NCI-H2196 (cell line): ENCODE measurements at regions not wholly inside any gene's neighbourhood (a gene's known extent, or its start where the extent isn't known, plus 50 kb on each side); places are given as distances from the start of the nearest gene placed in this dataset.

Source experiments
- DNase-seq: peaks from one replicate; lab custom pipeline; 2025; ENCODE audit not compliant: unreplicated experiment; lab: John Stamatoyannopoulos, UW

DNA sequence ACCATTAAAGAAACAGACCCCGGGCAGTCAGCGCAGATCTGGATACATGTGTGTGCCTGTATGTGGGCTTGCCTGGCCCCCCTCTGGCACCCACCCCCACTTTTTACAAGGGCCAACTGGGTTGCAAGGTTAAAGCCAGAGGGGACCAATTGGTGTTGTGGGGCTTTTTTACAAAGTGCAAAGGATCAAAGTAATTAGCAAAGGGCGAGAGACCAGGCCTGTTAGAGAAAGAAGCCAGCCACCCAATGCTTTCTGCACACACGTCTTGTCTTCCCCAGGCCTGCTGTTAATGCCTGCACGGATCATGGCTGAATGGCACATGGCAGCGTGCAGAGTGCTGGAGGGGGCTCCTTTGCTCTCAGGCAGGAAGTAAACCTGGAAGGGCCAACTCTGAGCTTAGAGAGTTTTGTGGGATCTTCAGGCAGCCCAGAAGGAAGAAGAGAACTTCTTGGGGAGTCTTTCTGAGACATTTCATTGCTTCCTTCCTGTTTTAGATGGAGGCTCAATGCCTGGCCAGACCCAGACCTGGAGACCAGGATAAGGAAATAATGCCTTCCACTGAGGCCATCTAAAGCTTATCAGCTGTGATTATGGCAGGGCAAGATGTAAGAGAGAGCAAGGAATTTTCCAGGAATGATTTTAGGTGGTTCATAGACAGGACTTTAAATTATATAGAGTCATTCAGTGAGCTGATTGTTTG is 523.4 kb upstream of the TBX3 start:
- DNase-seq: no peak

- DNase-seq: no peak
These were observed 522.8 kb upstream of the TBX3 start for GRCh38 chr12:115206801-115207200.

GRCh38 chr12:115205755-115206308 is 521.9 kb upstream of the TBX3 start:
- no peak for DNase-seq

- DNase-seq: no peak
These were observed 521.2 kb upstream of the TBX3 start for GRCh38 chr12:115204957-115205754.

DNA sequence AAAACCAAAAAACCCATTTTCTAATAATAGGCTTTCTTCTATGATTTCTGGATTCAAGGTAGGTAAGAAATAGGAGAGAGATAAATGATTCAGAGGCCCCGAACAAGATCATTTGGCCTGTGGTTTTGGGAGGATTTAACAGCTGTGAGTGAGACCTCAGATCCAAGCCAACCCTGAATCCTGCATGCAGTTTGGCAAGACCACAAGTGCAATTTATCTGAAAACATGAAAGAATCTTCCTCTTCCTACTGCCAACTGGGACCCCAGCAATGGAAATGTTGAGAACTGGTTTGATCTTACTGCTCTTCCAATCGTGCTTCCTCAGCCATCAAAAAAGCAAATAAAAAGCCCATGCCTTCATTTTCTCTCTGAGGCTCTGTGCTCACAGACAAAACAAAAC is 519.7 kb upstream of the TBX3 start:
- no peak for DNase-seq

DNA sequence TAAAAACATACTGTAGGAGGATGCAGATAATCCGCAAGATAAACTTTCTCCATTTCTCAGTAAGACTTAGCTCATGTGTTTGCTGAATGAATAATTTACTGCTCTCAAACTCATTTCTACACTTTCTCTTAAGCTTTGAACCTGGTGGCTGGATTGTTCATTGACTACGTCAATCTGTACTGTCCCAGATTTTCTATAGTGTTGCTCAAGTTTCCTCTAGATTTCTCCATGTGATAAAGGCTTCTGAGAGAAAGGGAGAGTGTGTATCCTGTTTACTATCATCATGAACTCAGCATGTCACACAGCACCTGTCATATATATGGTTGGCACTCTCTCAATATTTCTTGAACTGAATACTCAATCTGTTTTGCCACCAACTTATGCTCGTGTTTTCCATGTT is 518.0 kb upstream of the TBX3 start:
- no peak for DNase-seq

DNA sequence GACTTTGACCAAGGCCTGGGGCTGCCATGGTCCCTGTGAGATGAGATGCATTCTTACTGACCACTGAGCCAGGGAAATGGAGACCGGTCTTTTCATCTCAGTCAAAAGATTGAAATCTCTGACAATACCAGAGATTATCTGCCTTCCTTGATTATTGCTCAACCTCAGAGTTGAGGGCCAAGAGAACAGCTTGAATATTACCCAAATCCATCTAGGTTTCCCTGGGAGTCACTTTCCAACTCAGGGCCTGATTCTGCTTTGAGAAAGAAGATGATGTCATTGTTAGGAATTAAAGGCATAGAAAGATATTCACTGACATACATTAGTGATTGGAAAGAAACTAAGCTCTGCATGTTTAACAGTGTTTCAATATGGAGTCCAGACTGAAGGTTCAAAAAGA is 515.9 kb upstream of the TBX3 start:
- DNase-seq: no peak

DNA sequence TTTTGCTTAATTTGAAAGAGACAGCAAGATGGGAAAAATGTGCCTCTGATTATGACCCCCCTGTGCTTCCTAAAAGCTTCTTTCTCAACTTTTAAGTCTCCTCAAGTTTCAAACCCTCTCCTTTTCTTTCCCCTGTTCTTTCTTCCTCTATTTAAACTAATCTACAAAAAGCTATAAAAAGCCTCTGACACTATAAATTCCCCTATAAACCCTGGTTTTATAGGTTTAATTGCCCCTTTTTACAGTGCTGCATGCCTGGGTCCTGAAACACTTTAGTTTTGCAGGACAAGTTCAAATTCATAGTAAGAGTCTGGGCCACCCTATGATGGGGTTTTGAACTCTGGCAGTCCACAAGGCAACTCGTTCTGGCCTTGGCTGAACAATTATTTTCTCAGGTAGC is 510.9 kb upstream of the TBX3 start:
- DNase-seq: no peak

DNA sequence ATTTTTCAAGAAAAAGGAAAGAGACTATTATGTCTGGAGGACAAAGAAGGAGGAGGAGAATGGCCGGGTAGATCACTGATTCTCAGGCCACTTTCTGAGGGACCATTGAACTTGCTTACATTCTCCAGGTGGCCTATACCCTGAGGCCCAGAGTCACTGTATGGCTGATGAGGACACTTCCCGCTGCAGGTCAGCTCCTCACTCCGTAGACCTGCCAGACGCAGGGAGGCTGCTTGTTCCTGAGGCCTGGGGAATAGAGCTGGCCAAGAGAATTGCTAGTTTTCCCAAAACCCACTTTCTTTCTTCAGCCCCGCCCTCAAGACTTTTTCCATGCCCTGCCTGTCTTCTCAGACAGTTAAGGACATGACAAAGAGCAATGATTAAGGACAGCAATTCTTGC is 510.5 kb upstream of the TBX3 start:
- no peak for DNase-seq

DNA sequence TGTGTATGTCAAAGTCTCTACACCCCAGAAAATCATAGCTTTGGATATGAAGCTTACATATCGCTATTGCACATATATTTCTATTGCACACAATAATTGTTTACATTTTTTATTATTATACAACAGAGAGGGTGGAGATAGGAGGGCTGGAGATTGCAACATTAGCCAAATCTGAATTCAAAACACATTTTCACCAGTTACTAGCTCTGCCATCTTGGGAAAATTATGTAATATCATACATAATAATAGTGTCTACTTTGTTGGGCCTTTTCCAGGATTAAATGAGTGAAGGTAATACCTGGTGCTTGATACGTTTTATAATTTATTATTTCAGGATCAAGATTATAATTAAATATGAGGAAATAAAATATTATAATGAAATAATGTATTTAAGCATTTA is 507.4 kb upstream of the TBX3 start:
- no peak for DNase-seq

DNA sequence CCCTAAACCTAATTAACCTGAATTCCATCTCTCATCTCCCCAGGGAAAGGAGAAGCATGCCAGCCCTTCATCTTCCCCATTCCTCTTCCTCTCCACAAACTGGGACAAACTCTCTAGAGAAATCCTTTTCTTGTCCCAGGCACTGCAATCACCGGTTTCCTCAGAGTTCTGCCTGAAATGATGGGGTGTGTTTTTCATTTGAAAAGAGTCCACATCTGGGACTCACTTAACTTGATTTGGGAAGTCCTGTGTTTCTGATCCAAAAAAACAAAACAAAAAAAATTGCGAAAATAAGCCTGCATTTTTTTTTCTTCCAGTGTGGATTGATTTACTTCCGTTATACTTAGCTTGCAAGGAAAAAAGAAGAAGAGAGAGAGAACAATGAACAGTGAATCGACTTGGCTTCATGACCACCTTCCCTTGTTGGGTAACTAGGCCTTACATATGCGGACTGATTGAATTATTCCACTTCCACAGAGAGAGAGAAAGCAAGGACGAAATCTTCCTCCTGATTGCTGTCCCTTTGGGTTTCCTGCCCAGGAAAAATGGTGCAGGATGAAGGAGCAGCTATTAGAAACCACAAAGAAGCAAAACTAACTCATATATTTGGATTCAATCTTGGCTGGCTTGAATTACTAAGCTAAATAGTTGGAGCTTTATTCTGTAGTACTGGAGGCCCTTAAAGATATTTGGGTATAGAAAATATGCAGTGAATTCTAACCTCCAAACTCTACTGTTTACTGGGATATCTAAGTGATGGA is 506.2 kb upstream of the TBX3 start:
- no peak for DNase-seq

DNA sequence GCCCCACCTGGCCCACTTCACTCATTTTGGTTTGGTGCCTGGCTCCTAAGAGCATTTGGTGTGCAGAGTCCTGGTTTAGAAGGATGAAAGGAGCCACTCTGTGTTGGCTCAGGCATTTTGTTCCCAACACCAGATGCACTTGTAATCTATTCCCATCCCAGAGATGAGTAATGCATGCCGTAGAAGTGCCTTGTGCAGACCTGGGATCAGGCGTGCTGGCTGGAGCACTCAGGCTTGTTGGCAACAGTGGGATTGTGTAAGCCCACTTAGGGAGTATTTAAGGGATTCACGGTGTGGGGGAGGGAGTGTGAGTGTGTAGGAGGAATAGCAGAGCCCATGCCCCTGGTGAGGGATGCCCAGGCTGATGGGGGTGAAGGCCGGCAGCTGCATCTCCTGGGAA is 501.5 kb upstream of the TBX3 start:
- peak; percentile 75 for DNase-seq

DNA sequence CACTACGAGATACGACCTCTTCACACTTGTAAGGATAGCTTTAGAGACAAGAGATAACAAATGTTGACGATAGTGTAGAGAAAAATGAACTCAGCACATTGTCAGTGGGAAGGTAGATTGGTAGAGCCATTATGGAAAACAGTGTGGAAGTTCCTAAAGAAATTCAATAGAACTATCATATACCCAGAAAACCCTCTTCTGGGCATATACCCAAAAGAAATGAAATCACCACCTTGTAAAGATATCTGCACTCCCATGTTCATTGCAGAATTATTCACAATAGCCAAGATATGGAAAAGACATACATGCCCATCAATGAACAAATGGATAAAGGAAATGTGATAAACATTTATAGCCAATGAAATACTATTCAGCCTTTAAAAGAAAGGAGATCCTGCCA is 499.8 kb upstream of the TBX3 start:
- no peak for DNase-seq

DNA sequence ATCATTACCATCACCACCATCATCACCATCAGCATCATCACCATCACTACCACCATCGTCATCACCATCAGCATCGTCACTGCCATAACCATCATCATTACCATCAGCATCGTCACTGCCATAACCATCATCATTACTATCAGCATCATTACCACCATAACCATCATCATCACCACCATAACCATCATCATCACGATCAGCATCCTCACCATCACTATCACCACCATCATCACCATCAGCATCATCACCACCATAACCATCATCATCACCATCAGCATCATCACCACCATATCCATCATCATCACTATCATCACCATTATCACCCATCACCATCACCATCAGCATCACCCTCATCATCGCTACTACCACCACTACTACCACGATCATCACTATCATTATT is 493.9 kb upstream of the TBX3 start:
- DNase-seq: no peak

- no peak for DNase-seq
These were observed 492.9 kb upstream of the TBX3 start for GRCh38 chr12:115176741-115177400.

- DNase-seq: no peak
These were observed 490.9 kb upstream of the TBX3 start for GRCh38 chr12:115174920-115175319.

- DNase-seq: no peak
These were observed 488.5 kb upstream of the TBX3 start for GRCh38 chr12:115172521-115172920.

DNA sequence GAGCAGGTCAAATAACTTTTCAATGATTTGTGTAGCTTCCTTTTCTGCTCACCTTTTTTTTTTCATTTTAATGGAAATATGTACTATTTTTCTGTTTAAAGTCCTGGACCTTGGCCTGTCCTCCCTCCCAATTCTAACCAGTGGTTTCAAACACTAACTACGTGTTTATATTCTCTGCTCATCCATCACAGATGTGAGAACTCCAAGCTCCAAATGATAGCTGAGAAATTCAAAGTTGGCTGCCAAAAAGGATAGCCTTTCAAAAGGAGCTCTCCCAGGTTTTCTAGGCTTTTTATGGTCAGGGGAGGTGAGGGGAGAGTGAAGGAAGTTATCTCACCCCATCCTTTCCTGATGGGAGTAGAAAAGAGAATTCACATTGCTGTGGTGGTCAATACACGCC is 486.0 kb upstream of the TBX3 start:
- no peak for DNase-seq

GRCh38 chr12:115166698-115167315 is 482.8 kb upstream of the TBX3 start:
- DNase-seq: no peak

DNA sequence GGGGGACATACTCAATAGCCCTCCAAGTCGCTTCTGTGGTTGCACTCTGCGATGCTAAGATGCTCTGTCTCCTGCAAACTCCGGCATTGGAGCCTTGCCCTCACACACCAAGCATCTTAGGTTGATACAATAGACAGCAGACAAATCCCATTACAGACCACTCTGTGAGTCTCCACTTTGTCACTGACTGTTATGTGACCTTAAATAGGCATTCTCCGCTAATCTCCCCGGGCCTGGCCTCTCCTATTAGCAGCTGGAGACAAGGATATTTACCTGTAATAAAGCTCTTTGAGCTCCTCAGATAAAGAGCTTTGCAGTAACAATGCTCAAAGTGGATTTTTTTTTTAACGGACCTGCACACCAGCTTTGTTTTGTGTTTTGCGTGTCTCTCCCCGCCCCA is 479.7 kb upstream of the TBX3 start:
- DNase-seq: no peak
